ENCODE measurements at regions not wholly inside any gene's neighbourhood (a gene's known extent, or its start where the extent isn't known, plus 50 kb on each side); places are given as distances from the start of the nearest gene placed in this dataset.

DNA sequence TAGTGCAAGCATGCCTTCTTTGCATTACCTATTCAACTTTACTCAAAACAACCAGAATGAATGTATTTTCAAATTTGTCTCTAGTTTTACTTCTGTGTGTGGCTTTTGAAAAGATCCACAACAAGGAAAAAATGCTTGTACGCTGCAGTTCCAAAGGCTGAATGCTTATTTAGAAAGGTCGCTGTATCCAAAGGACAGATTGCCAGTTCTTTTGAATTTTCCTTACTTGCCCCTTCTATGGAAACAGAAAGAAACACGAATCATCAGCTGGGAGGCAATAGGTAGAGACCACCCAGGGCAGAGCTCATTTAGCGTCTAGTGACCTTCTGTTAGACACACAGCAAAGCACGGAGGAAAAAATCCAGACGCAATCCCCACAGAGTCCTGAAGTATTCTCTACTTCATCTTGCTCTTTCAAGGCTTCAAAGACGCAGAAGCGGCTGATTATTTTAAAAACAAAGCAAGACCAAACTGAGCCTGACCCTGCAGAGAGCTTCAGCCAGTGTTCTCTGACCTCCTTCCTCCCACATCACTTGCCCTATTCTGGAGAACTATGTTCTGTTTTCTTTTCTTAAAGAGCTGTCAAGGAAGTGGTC is 674.6 kb upstream of the SGCG start:
- intact Hi-C loops (cut with micrococcal nuclease; ENCODE audit: unreplicated experiment) = no loop called here
- Histone ChIP-seq H3K4me3 (ENCODE audit: low read depth in 2 of 2, low read length in 2 of 2) (no peak overlapping the region), H3K4me1 (ENCODE audit: control insufficient read depth, insufficient read depth, low read length) (no peaks in the 10 kb centered on the region), H3K27ac (ENCODE audit: low read length) (no peak overlapping the region), H3K27me3 (ENCODE audit: control insufficient read depth, insufficient read depth, low read length) (no peaks in the 10 kb centered on the region), H3K9me3 (ENCODE audit: control insufficient read depth, insufficient read depth, low read depth, low read length) (no peaks in the 10 kb centered on the region), H3K36me3 (ENCODE audit: control insufficient read depth, insufficient read depth, low read length) (no peaks in the 10 kb centered on the region)
- ChIA-PET POLR2A (no interaction called here), CTCF (no interaction called here)
- BruUV-seq (replicated peaks) = no TSS peak
- in situ Hi-C loops (cut with HindIII; ENCODE audit: low pct_unique_long_range_greater_than_20kb, low sequenced_read_pairs) = no loop called here
- ATAC-seq = no peak
- no peak for DNase-seq (ENCODE audit: low read depth, low spot score)
- TF ChIP-seq TCF7L2 (IDR thresholded peaks at IDR 0.05; ENCODE audit: low read depth, low read length) (no peak), SIN3A (IDR thresholded peaks at IDR 0.05; ENCODE audit: borderline replicate concordance, insufficient read depth, low read depth, low read length) (no peak)

DNA sequence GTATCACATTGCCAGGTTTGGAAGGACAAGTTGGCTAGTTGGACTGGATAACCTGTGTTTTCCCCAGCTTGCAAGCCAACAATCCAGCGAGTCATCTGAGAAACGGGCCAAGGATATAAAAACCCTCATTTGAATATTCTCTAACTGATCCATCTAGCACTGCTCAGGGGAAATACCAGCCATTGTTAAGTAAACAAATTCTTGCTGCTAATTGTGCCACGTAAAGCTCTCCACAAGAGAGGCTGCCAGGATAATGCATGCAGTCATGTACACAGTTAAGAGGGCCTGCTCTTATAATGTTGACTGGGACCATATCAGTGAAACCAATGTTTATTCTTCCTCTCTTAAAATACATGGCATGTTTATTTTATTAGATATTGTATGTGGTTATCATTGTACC is 663.2 kb upstream of the SGCG start:
- no peaks in the 10 kb centered on the region for H3K36me3 ChIP-seq (ENCODE audit: control insufficient read depth, insufficient read depth, low read length)
- in situ Hi-C loops (cut with HindIII; ENCODE audit: low pct_unique_long_range_greater_than_20kb, low sequenced_read_pairs) (no loop called here), intact Hi-C loops (cut with micrococcal nuclease; ENCODE audit: unreplicated experiment) (no loop called here)
- TF ChIP-seq, protein P1, sequence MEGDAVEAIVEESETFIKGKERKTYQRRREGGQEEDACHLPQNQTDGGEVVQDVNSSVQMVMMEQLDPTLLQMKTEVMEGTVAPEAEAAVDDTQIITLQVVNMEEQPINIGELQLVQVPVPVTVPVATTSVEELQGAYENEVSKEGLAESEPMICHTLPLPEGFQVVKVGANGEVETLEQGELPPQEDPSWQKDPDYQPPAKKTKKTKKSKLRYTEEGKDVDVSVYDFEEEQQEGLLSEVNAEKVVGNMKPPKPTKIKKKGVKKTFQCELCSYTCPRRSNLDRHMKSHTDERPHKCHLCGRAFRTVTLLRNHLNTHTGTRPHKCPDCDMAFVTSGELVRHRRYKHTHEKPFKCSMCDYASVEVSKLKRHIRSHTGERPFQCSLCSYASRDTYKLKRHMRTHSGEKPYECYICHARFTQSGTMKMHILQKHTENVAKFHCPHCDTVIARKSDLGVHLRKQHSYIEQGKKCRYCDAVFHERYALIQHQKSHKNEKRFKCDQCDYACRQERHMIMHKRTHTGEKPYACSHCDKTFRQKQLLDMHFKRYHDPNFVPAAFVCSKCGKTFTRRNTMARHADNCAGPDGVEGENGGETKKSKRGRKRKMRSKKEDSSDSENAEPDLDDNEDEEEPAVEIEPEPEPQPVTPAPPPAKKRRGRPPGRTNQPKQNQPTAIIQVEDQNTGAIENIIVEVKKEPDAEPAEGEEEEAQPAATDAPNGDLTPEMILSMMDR (IDR thresholded peaks at IDR 0.05) = no peak
- TF ChIP-seq SIN3A (IDR thresholded peaks at IDR 0.05; ENCODE audit: borderline replicate concordance, insufficient read depth, low read depth, low read length) = no peak
- no peak for TF ChIP-seq TCF7L2 (IDR thresholded peaks at IDR 0.05; ENCODE audit: low read depth, low read length)
- no peak for TF ChIP-seq POLR2AphosphoS5 (IDR thresholded peaks at IDR 0.05; ENCODE audit: low read depth, low read length)
- TF ChIP-seq, protein P2, sequence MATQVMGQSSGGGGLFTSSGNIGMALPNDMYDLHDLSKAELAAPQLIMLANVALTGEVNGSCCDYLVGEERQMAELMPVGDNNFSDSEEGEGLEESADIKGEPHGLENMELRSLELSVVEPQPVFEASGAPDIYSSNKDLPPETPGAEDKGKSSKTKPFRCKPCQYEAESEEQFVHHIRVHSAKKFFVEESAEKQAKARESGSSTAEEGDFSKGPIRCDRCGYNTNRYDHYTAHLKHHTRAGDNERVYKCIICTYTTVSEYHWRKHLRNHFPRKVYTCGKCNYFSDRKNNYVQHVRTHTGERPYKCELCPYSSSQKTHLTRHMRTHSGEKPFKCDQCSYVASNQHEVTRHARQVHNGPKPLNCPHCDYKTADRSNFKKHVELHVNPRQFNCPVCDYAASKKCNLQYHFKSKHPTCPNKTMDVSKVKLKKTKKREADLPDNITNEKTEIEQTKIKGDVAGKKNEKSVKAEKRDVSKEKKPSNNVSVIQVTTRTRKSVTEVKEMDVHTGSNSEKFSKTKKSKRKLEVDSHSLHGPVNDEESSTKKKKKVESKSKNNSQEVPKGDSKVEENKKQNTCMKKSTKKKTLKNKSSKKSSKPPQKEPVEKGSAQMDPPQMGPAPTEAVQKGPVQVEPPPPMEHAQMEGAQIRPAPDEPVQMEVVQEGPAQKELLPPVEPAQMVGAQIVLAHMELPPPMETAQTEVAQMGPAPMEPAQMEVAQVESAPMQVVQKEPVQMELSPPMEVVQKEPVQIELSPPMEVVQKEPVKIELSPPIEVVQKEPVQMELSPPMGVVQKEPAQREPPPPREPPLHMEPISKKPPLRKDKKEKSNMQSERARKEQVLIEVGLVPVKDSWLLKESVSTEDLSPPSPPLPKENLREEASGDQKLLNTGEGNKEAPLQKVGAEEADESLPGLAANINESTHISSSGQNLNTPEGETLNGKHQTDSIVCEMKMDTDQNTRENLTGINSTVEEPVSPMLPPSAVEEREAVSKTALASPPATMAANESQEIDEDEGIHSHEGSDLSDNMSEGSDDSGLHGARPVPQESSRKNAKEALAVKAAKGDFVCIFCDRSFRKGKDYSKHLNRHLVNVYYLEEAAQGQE (IDR thresholded peaks at IDR 0.05; ENCODE audit: insufficient read depth in 1 of 2, low read depth in 2 of 2, low read length in 1 of 2) = no peak
- H3K4me3 ChIP-seq (ENCODE audit: low read depth in 2 of 2, low read length in 2 of 2) = no peak overlapping the region
- ChIA-PET POLR2A (no interaction called here), CTCF (no interaction called here)
- no peak overlapping the region for H3K27ac ChIP-seq (ENCODE audit: low read length)
- no TSS peak for BruUV-seq (replicated peaks)
- ATAC-seq (no peak), DNase-seq (ENCODE audit: low read depth, low spot score) (no peak)
- H3K4me1 ChIP-seq (ENCODE audit: control insufficient read depth, insufficient read depth, low read length) = no peaks in the 10 kb centered on the region
- no peaks in the 10 kb centered on the region for H3K27me3 ChIP-seq (ENCODE audit: control insufficient read depth, insufficient read depth, low read length)
- H3K9me3 ChIP-seq (ENCODE audit: control insufficient read depth, insufficient read depth, low read depth, low read length) = no peaks in the 10 kb centered on the region

DNA sequence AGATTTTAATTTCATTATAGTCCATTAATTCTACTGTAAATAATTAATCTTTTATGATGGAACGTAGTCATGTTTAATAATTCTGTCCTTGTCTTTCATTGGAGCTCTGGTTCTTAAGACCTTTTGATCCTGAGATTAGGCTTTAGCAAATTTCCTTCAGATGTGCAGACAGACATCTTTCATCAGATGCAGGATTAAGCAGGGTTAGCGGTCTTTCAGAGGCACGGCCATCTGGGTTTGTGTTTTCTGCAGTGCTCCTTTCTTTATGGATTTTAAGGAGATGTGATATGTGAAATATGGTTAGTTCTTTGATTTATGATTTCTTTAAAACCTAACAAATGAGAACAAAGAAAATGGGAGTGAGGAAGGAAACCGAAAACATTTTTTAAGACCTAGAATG is 643.9 kb upstream of the SGCG start:
- POLR2A ChIA-PET = no interaction called here
- ATAC-seq = no peak
- CTCF ChIA-PET = no interaction called here
- in situ Hi-C loops (cut with HindIII; ENCODE audit: low pct_unique_long_range_greater_than_20kb, low sequenced_read_pairs) (no loop called here), intact Hi-C loops (cut with micrococcal nuclease; ENCODE audit: unreplicated experiment) (no loop called here)
- no peak overlapping the region for H3K27ac ChIP-seq (ENCODE audit: low read length)
- no peak overlapping the region for H3K4me3 ChIP-seq (ENCODE audit: low read depth in 2 of 2, low read length in 2 of 2)
- BruUV-seq (replicated peaks) = no TSS peak
- no peaks in the 10 kb centered on the region for H3K4me1 ChIP-seq (ENCODE audit: control insufficient read depth, insufficient read depth, low read length)
- no peak for DNase-seq (ENCODE audit: low read depth, low spot score)
- H3K36me3 ChIP-seq (ENCODE audit: control insufficient read depth, insufficient read depth, low read length) = no peaks in the 10 kb centered on the region
- TF ChIP-seq TCF7L2 (IDR thresholded peaks at IDR 0.05; ENCODE audit: low read depth, low read length) (no peak), POLR2AphosphoS5 (IDR thresholded peaks at IDR 0.05; ENCODE audit: low read depth, low read length) (no peak), SIN3A (IDR thresholded peaks at IDR 0.05; ENCODE audit: borderline replicate concordance, insufficient read depth, low read depth, low read length) (no peak)
- TF ChIP-seq, protein P1 (IDR thresholded peaks at IDR 0.05) = no peak
- TF ChIP-seq, protein P2 (IDR thresholded peaks at IDR 0.05; ENCODE audit: insufficient read depth in 1 of 2, low read depth in 2 of 2, low read length in 1 of 2) = no peak
- H3K27me3 ChIP-seq (ENCODE audit: control insufficient read depth, insufficient read depth, low read length) = no peaks in the 10 kb centered on the region
- no peaks in the 10 kb centered on the region for H3K9me3 ChIP-seq (ENCODE audit: control insufficient read depth, insufficient read depth, low read depth, low read length)
